GM23338 (cell line): ENCODE measurements at regions not wholly inside any gene's neighbourhood (a gene's known extent, or its start where the extent isn't known, plus 50 kb on each side); places are given as distances from the start of the nearest gene placed in this dataset.

Source experiments
- ATAC-seq: fragments of 200-7000 bp; cut with Tn5 transposase; 3 replicates; pipeline ENCODE4 v1.9.1; 2020
- DNase-seq: peaks from one replicate; pipeline ENCODE4 v3.0.0-alpha.2; 2015; ENCODE audit warnings: low spot score
- H2AFZ ChIP-seq: fragments of 200-600 bp; sonication (generic); 2 replicates; pipeline ENCODE4 v1.8.0; 2016; ENCODE audit warnings: antibody characterized with exemption, mild to moderate bottlenecking, moderate library complexity
- H3F3A ChIP-seq: fragments of 200-600 bp; sonication (generic); replicated peaks from 2 replicates; pipeline ENCODE4 v1.8.0; 2017; ENCODE audit warnings: antibody characterized with exemption, mixed run types, low read depth
- H3K27ac ChIP-seq: fragments of 200-600 bp; sonication (generic); 2 replicates; pipeline ENCODE4 v1.6.1; 2016; ENCODE audit warnings: low read depth
- H3K27me3 ChIP-seq: fragments of 200-600 bp; sonication (generic); 2 replicates; pipeline ENCODE4 v1.8.0; 2016; ENCODE audit warnings: mild to moderate bottlenecking, mixed run types, moderate library complexity; ENCODE audit not compliant: insufficient read depth
- H3K36me3 ChIP-seq: fragments of 200-600 bp; sonication (generic); 2 replicates; pipeline ENCODE4 v1.8.0; 2016; ENCODE audit warnings: mild to moderate bottlenecking; ENCODE audit not compliant: insufficient read depth
- H3K4me1 ChIP-seq: fragments of 200-600 bp; sonication (generic); 2 replicates; pipeline ENCODE4 v1.8.0; 2016; ENCODE audit warnings: mild to moderate bottlenecking, moderate library complexity; ENCODE audit not compliant: insufficient read depth
- H3K4me2 ChIP-seq: fragments of 200-600 bp; sonication (generic); 2 replicates; pipeline ENCODE4 v1.7.1; 2017; ENCODE audit warnings: mixed run types
- H3K4me3 ChIP-seq: fragments of 200-600 bp; sonication (generic); 2 replicates; pipeline ENCODE4 v1.6.1; 2016; ENCODE audit warnings: mixed run types
- H3K79me2 ChIP-seq: fragments of 200-600 bp; sonication (generic); replicated peaks from 2 replicates; pipeline ENCODE4 v1.8.0; 2017; ENCODE audit warnings: mild to moderate bottlenecking; ENCODE audit not compliant: insufficient read depth
- H3K9me2 ChIP-seq: fragments of 200-600 bp; sonication (generic); 2 replicates; pipeline ENCODE4 v1.8.0; 2017; ENCODE audit not compliant: insufficient read depth
- H4K20me1 ChIP-seq: fragments of 200-600 bp; sonication (generic); replicated peaks from 2 replicates; pipeline ENCODE4 v1.8.0; 2017; ENCODE audit warnings: mild to moderate bottlenecking; ENCODE audit not compliant: insufficient read depth
- H3K27ac Mint-ChIP-seq: 2 replicates; pipeline ENCODE4 v1.8.0; 2020; ENCODE audit warnings: inconsistent platforms, mild to moderate bottlenecking, moderate library complexity, mixed read lengths
- H3K27me3 Mint-ChIP-seq: 3 replicates; pipeline ENCODE4 v1.8.0; 2022; ENCODE audit warnings: low read depth, mild to moderate bottlenecking, moderate library complexity, mixed read lengths, inconsistent platforms; ENCODE audit not compliant: insufficient read depth, poor library complexity
- H3K36me3 Mint-ChIP-seq: 3 replicates; pipeline ENCODE4 v1.8.0; 2021; ENCODE audit warnings: low read depth, mild to moderate bottlenecking, inconsistent platforms, moderate library complexity, mixed read lengths
- H3K4me1 Mint-ChIP-seq: 3 replicates; pipeline ENCODE4 v1.8.0; 2020; ENCODE audit warnings: mild to moderate bottlenecking, inconsistent platforms, mixed read lengths
- H3K4me3 Mint-ChIP-seq: 3 replicates; pipeline ENCODE4 v1.8.0; 2021; ENCODE audit warnings: moderate library complexity, mild to moderate bottlenecking, inconsistent platforms, mixed read lengths
- H3K9me3 Mint-ChIP-seq: 3 replicates; pipeline ENCODE4 v1.8.0; 2020; ENCODE audit warnings: moderate library complexity, mild to moderate bottlenecking, inconsistent platforms, mixed read lengths
- CREB1 ChIP-seq: fragments of 250-450 bp; sonication (Bioruptor Pico); IDR thresholded peaks from 2 replicates; pipeline ENCODE4 v1.5.0; 2020; ENCODE audit warnings: low read depth, mild to moderate bottlenecking, moderate library complexity
- EZH2 ChIP-seq: fragments of 200-600 bp; sonication (generic); IDR thresholded peaks from one replicate; pipeline ENCODE4 v1.8.0; 2017; ENCODE audit warnings: antibody characterized with exemption, mild to moderate bottlenecking, low read depth; ENCODE audit not compliant: unreplicated experiment
- POLR2AphosphoS5 ChIP-seq: IDR thresholded peaks from 2 replicates; pipeline ENCODE4 v1.6.1; 2016; ENCODE audit warnings: antibody characterized with exemption, low read depth
- STAT1 ChIP-seq: IDR thresholded peaks from one replicate; pipeline ENCODE4 v1.6.1; 2016; ENCODE audit warnings: antibody characterized with exemption; ENCODE audit not compliant: unreplicated experiment
- ZNF114 ChIP-seq: fragments of 250-450 bp; sonication (Bioruptor Pico); IDR thresholded peaks from 2 replicates; pipeline ENCODE4 v1.5.0; 2020; ENCODE audit warnings: mild to moderate bottlenecking, moderate library complexity
- ZNF331 ChIP-seq: fragments of 250-450 bp; sonication (Bioruptor Pico); IDR thresholded peaks from 2 replicates; pipeline ENCODE4 v1.5.0; 2020; ENCODE audit warnings: low read depth, mild to moderate bottlenecking, moderate library complexity
- TF ChIP-seq, protein P1 (sequence below): IDR thresholded peaks from one replicate; pipeline ENCODE4 v1.6.1; 2018; ENCODE audit warnings: antibody characterized with exemption; ENCODE audit not compliant: unreplicated experiment
- TF ChIP-seq, protein P2 (sequence below), 2 experiments: fragments of 200-600 bp in 1 of 2; sonication (generic) in 1 of 2; conservative IDR thresholded peaks; 2 replicates each; pipeline versions ENCODE4 v1.5.1 to v1.6.1; 2016 to 2017; ENCODE audit warnings: antibody characterized with exemption in 2 of 2, low read depth in 2 of 2, mild to moderate bottlenecking in 2 of 2, moderate library complexity in 1 of 2

DNA sequence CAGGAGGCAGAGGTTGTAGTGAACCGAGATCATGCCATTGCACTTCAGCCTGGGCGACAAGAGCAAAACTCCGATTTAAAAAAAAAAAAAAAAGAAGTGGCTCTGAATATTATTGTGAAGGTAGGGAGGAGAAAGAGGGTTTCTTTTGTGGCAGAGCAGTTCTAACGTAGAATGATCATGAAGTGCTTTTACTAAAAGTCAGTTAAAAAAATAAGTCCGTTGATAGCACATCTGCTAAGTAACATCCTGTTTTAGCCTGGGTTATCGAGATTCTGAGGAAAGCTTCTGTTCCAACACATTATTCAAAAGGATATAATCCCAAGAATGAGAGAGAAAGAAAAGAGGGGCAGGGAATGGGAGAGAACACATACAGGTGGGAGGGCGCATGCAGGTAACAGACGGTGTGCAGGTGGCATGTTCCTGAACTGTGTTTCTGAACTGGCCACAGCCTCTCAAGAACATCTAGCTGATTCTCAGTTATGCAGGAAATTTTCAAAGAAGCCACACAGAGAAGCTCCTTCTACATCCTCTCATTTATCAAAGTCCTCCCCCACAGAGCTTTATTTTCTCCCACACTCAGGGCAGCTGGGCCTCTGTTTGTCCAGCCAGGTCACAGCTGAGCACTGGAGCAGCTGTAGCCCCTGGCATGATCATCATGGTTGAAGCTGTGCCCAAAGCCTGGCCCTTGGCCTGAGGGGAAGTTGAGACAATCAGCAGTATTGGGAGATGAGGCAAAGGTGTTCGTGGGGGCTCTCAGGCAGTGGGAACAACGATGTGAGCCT lies 342.3 kb downstream of the ZNF674 start (continued):
- TF ChIP-seq, protein P1, sequence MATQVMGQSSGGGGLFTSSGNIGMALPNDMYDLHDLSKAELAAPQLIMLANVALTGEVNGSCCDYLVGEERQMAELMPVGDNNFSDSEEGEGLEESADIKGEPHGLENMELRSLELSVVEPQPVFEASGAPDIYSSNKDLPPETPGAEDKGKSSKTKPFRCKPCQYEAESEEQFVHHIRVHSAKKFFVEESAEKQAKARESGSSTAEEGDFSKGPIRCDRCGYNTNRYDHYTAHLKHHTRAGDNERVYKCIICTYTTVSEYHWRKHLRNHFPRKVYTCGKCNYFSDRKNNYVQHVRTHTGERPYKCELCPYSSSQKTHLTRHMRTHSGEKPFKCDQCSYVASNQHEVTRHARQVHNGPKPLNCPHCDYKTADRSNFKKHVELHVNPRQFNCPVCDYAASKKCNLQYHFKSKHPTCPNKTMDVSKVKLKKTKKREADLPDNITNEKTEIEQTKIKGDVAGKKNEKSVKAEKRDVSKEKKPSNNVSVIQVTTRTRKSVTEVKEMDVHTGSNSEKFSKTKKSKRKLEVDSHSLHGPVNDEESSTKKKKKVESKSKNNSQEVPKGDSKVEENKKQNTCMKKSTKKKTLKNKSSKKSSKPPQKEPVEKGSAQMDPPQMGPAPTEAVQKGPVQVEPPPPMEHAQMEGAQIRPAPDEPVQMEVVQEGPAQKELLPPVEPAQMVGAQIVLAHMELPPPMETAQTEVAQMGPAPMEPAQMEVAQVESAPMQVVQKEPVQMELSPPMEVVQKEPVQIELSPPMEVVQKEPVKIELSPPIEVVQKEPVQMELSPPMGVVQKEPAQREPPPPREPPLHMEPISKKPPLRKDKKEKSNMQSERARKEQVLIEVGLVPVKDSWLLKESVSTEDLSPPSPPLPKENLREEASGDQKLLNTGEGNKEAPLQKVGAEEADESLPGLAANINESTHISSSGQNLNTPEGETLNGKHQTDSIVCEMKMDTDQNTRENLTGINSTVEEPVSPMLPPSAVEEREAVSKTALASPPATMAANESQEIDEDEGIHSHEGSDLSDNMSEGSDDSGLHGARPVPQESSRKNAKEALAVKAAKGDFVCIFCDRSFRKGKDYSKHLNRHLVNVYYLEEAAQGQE = no peak
- TF ChIP-seq STAT1 = no peak
- no peak for TF ChIP-seq CREB1 (CRISPR knock-in tag)
- no peak for TF ChIP-seq POLR2AphosphoS5
- no peak for TF ChIP-seq ZNF331 (CRISPR knock-in tag)

DNA sequence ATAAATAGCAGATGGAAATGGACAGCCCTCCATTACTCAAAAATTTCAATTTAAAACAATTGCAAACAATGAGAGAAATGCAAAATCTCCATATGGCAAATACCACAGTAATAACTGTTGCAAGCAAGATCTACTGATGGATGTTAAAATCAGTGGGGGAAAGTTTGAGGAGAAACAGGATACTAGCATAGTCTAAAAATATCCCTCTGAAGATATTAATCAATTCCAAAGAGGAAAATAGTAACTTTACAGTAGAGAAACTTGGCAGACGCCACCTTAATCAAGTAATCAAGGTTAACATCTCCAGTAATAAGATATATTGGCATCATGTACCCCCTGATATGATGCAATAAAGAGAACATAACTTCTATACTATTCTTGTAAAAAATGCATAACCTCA lies 344.8 kb downstream of the ZNF674 start:
- H3K4me3 Mint-ChIP-seq = no peak overlapping the region
- Histone ChIP-seq H3K27ac (no peak overlapping the region), H3K36me3 (no peaks in the 10 kb centered on the region), H3K4me1 (0 out of 2 replicates have a peak, but pooled peaks cover 6% of the 10 kb centered on the region), H3K4me2 (no peak overlapping the region), H4K20me1 (no peaks in the 10 kb centered on the region), H3K27me3 (no peaks in the 10 kb centered on the region), H3F3A (no peaks in the 10 kb centered on the region), H3K79me2 (no peaks in the 10 kb centered on the region), H3K9me2 (no peaks in the 10 kb centered on the region), H2AFZ (no peak overlapping the region), H3K4me3 (no peak overlapping the region)
- no peak for ATAC-seq
- H3K27me3 Mint-ChIP-seq = no peaks in the 10 kb centered on the region
- TF ChIP-seq ZNF331 (CRISPR knock-in tag) = no peak
- H3K4me1 Mint-ChIP-seq = peaks cover 14% of the 10 kb centered on the region
- DNase-seq = no peak
- no peaks in the 10 kb centered on the region; the same call in 2 of the 3 replicates for H3K9me3 Mint-ChIP-seq
- peaks cover 3% of the 10 kb centered on the region; the same call in 1 of the 3 replicates for H3K36me3 Mint-ChIP-seq
- no peak overlapping the region for H3K27ac Mint-ChIP-seq

DNA sequence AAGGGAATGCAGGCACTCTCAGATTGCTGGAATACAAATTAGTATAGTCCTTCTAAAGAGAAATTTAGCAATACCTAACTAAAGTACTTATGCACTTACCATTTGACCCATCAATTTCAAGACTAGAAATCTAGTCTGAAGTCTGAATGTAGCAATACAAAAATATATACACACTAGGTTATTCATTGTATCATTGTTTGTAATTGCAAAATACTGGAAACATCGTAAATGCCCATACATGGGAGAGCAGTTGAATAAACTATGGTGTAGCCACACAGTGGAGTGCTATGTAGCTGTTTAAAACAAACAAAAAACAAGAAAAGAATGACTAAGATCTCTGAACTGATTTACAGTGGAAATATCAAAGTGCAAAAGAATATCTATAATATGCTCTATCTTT lies 346.4 kb downstream of the ZNF674 start:
- no peaks in the 10 kb centered on the region for H3K9me2 ChIP-seq
- no peaks in the 10 kb centered on the region for H3K27me3 Mint-ChIP-seq
- H3K4me3 ChIP-seq = no peak overlapping the region
- H3K4me1 Mint-ChIP-seq = peaks cover 12% of the 10 kb centered on the region
- H3K36me3 Mint-ChIP-seq = peaks cover 7% of the 10 kb centered on the region; the same call in 2 of the 3 replicates
- no peak overlapping the region for H3K4me3 Mint-ChIP-seq
- no peak overlapping the region for H3K27ac Mint-ChIP-seq
- DNase-seq (no peak), ATAC-seq (no peak)
- 0 out of 2 replicates have a peak, but pooled peaks cover 5% of the 10 kb centered on the region for H3K4me1 ChIP-seq
- peaks cover 7% of the 10 kb centered on the region; the same call in 2 of the 3 replicates for H3K9me3 Mint-ChIP-seq
- no peak overlapping the region for H3K27ac ChIP-seq
- no peaks in the 10 kb centered on the region for H3K27me3 ChIP-seq
- H3K79me2 ChIP-seq = no peaks in the 10 kb centered on the region
- no peaks in the 10 kb centered on the region for H3K36me3 ChIP-seq
- no peak overlapping the region for H2AFZ ChIP-seq
- no peaks in the 10 kb centered on the region for H3F3A ChIP-seq
- no peaks in the 10 kb centered on the region for H4K20me1 ChIP-seq
- H3K4me2 ChIP-seq = no peak overlapping the region
- TF ChIP-seq, protein P2, sequence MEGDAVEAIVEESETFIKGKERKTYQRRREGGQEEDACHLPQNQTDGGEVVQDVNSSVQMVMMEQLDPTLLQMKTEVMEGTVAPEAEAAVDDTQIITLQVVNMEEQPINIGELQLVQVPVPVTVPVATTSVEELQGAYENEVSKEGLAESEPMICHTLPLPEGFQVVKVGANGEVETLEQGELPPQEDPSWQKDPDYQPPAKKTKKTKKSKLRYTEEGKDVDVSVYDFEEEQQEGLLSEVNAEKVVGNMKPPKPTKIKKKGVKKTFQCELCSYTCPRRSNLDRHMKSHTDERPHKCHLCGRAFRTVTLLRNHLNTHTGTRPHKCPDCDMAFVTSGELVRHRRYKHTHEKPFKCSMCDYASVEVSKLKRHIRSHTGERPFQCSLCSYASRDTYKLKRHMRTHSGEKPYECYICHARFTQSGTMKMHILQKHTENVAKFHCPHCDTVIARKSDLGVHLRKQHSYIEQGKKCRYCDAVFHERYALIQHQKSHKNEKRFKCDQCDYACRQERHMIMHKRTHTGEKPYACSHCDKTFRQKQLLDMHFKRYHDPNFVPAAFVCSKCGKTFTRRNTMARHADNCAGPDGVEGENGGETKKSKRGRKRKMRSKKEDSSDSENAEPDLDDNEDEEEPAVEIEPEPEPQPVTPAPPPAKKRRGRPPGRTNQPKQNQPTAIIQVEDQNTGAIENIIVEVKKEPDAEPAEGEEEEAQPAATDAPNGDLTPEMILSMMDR (conservative IDR thresholded peaks at IDR 0.05; ENCODE audit: low read depth in 2 of 2) = no peak
- no peak for TF ChIP-seq CREB1 (CRISPR knock-in tag)
- no peak for TF ChIP-seq ZNF114 (CRISPR knock-in tag)
- TF ChIP-seq EZH2 = no peak
